ENCODE measurements at regions not wholly inside any gene's neighbourhood (a gene's known extent, or its start where the extent isn't known, plus 50 kb on each side); places are given as distances from the start of the nearest gene placed in this dataset.

- no peaks in the 10 kb centered on the region for H3K9me3 ChIP-seq
- H3K4me3 ChIP-seq (ENCODE audit: low read depth, low read length), result no peak overlapping the region
- H3K36me3 ChIP-seq, result no peaks in the 10 kb centered on the region
- DNase-seq, result no peak
- TF ChIP-seq CTCF (IDR thresholded peaks at IDR 0.05; ENCODE audit: low read depth, low read length), result no peak
- no peaks in the 10 kb centered on the region for H3K27me3 ChIP-seq
- no peaks in the 10 kb centered on the region for H3K4me1 ChIP-seq
Measured at GRCh38 chr2:59391896-59392295, 1150.8 kb upstream of the FANCL start.

- no peaks in the 10 kb centered on the region for H3K27me3 ChIP-seq
- DNase-seq, result no peak
- H3K4me3 ChIP-seq (ENCODE audit: low read depth, low read length), result no peak overlapping the region
- no peaks in the 10 kb centered on the region for H3K9me3 ChIP-seq
- no peaks in the 10 kb centered on the region for H3K36me3 ChIP-seq
- no peaks in the 10 kb centered on the region for H3K4me1 ChIP-seq
- TF ChIP-seq CTCF (IDR thresholded peaks at IDR 0.05; ENCODE audit: low read depth, low read length), result no peak
Measured at GRCh38 chr2:59390581-59390980, 1149.5 kb upstream of the FANCL start.

- no peaks in the 10 kb centered on the region for H3K4me1 ChIP-seq
- DNase-seq, result no peak
- no peak for TF ChIP-seq CTCF (IDR thresholded peaks at IDR 0.05; ENCODE audit: low read depth, low read length)
Measured at GRCh38 chr2:59389240-59389639, 1148.1 kb upstream of the FANCL start.

GRCh38 chr2:59385971-59386370 lies 1144.8 kb upstream of the FANCL start:
- DNase-seq, result no peak
- no peaks in the 10 kb centered on the region for H3K27me3 ChIP-seq
- no peaks in the 10 kb centered on the region for H3K36me3 ChIP-seq
- TF ChIP-seq CTCF (IDR thresholded peaks at IDR 0.05; ENCODE audit: low read depth, low read length), result no peak
- H3K4me3 ChIP-seq (ENCODE audit: low read depth, low read length), result no peak overlapping the region
- H3K4me1 ChIP-seq, result no peaks in the 10 kb centered on the region
- H3K9me3 ChIP-seq, result no peaks in the 10 kb centered on the region

More at GRCh38 chr2:59389240-59389639, 1148.1 kb upstream of the FANCL start:
- H3K27me3 ChIP-seq, result no peaks in the 10 kb centered on the region
- H3K4me3 ChIP-seq (ENCODE audit: low read depth, low read length), result no peak overlapping the region
- no peaks in the 10 kb centered on the region for H3K9me3 ChIP-seq
- H3K36me3 ChIP-seq, result no peaks in the 10 kb centered on the region

DNA sequence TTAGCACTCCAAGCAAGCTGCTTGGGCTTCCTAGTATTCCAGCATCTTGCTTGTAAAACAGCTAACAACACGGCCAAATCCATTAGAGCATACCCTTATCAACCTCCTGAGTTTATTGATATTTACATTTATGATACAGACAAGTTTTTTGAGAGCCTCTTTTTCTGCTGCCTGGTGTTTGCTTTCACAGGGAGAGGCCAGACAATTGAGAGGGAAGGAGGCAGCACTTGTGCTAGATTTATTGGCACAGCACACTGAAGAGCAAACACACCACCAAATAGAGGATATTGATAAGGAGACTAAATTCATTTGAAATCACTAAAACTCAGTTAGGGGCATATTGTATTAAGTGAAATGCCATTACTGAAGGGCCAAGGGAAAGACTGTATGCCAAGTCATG lies 1142.3 kb upstream of the FANCL start:
- no peak for TF ChIP-seq CTCF (IDR thresholded peaks at IDR 0.05; ENCODE audit: low read depth, low read length)
- no peak for DNase-seq

DNA sequence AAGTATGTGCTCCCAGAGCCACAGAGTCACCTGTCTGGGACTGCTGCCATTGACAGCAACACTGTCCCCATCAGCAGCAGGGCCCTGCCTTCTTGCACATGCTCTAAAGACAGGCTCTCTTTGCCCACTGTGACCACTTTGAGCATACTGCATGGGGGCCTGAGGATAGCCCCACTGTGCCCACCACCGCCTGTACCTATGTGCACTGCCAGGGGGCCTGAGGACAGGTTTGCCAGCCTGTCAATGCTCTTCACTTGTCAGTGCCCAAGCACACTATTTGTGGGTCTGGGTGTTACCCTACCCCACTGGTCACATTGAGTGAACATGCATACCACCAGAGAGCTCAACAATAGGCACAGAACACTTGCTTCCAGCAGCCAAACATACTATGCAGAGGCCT lies 1137.0 kb upstream of the FANCL start:
- Histone ChIP-seq H3K4me1 (no peaks in the 10 kb centered on the region), H3K36me3 (no peaks in the 10 kb centered on the region), H3K4me3 (ENCODE audit: low read depth, low read length) (no peak overlapping the region), H3K9me3 (no peaks in the 10 kb centered on the region), H3K27me3 (no peaks in the 10 kb centered on the region)
- no peak for DNase-seq
- no peak for TF ChIP-seq CTCF (IDR thresholded peaks at IDR 0.05; ENCODE audit: low read depth, low read length)

More for the DNA sequence above, 1142.3 kb upstream of the FANCL start:
- Histone ChIP-seq H3K4me3 (ENCODE audit: low read depth, low read length) (no peak overlapping the region), H3K27me3 (no peaks in the 10 kb centered on the region), H3K4me1 (no peaks in the 10 kb centered on the region), H3K36me3 (no peaks in the 10 kb centered on the region), H3K9me3 (no peaks in the 10 kb centered on the region)

Data from BE2C (cell line).